ENCODE measurements at regions not wholly inside any gene's neighbourhood (a gene's known extent, or its start where the extent isn't known, plus 50 kb on each side); places are given as distances from the start of the nearest gene placed in this dataset.

GRCh38 chr14:83923842-83924241 is 1606.1 kb upstream of the FLRT2 start:
- intact Hi-C loops (cut with DNase I) = no loop called here
- Histone ChIP-seq H3K27me3 (replicated peaks; ENCODE audit: insufficient read depth) (no peaks in the 10 kb centered on the region), H3K9me3 (no peaks in the 10 kb centered on the region), H3K27ac (no peak overlapping the region), H3K36me3 (no peaks in the 10 kb centered on the region), H3K4me3 (no peak overlapping the region), H3K4me1 (replicated peaks) (no peaks in the 10 kb centered on the region)
- WGBS = 77% methylated on average over 4 of the region's 4 CpGs
- DNase-seq (ENCODE audit: low spot score) = no peak
- no peak for TF ChIP-seq CTCF (IDR thresholded peaks at IDR 0.05)
- TF ChIP-seq POLR2A (IDR thresholded peaks at IDR 0.05) = no peak
- no peak for TF ChIP-seq POLR2AphosphoS5 (IDR thresholded peaks at IDR 0.05)

GRCh38 chr14:83924259-83924658 is 1605.7 kb upstream of the FLRT2 start:
- no peak overlapping the region for H3K27ac ChIP-seq
- DNase-seq (ENCODE audit: low spot score) = no peak
- H3K4me3 ChIP-seq = no peak overlapping the region
- intact Hi-C loops (cut with DNase I) = no loop called here
- no peaks in the 10 kb centered on the region for H3K9me3 ChIP-seq
- H3K4me1 ChIP-seq (replicated peaks) = no peaks in the 10 kb centered on the region
- TF ChIP-seq CTCF (IDR thresholded peaks at IDR 0.05) = no peak
- TF ChIP-seq POLR2A (IDR thresholded peaks at IDR 0.05) = no peak
- no peak for TF ChIP-seq POLR2AphosphoS5 (IDR thresholded peaks at IDR 0.05)
- no peaks in the 10 kb centered on the region for H3K36me3 ChIP-seq
- 95% methylated on average over 3 of the region's 3 CpGs for WGBS
- no peaks in the 10 kb centered on the region for H3K27me3 ChIP-seq (replicated peaks; ENCODE audit: insufficient read depth)

GRCh38 chr14:83940253-83940652 is 1589.7 kb upstream of the FLRT2 start:
- WGBS = 77% methylated on average over 2 of the region's 2 CpGs
- no peak overlapping the region for H3K27ac ChIP-seq
- TF ChIP-seq POLR2A (IDR thresholded peaks at IDR 0.05) (no peak), POLR2AphosphoS5 (IDR thresholded peaks at IDR 0.05) (no peak), CTCF (IDR thresholded peaks at IDR 0.05) (no peak)
- H3K36me3 ChIP-seq = no peaks in the 10 kb centered on the region
- H3K4me3 ChIP-seq = no peak overlapping the region
- H3K27me3 ChIP-seq (replicated peaks; ENCODE audit: insufficient read depth) = no peaks in the 10 kb centered on the region
- intact Hi-C loops (cut with DNase I) = no loop called here
- no peaks in the 10 kb centered on the region for H3K4me1 ChIP-seq (replicated peaks)
- H3K9me3 ChIP-seq = no peaks in the 10 kb centered on the region
- DNase-seq (ENCODE audit: low spot score) = no peak

GRCh38 chr14:83958359-83958758 is 1571.6 kb upstream of the FLRT2 start:
- no peak for DNase-seq (ENCODE audit: low spot score)
- no peaks in the 10 kb centered on the region for H3K4me1 ChIP-seq (replicated peaks)
- H3K27ac ChIP-seq = no peak overlapping the region
- 83% methylated on average over 1 of the region's 1 CpG for whole genome bisulfite sequencing
- no peaks in the 10 kb centered on the region for H3K27me3 ChIP-seq (replicated peaks; ENCODE audit: insufficient read depth)
- intact Hi-C loops (cut with DNase I) = no loop called here
- TF ChIP-seq POLR2A (IDR thresholded peaks at IDR 0.05) = no peak
- no peak for TF ChIP-seq CTCF (IDR thresholded peaks at IDR 0.05)
- TF ChIP-seq POLR2AphosphoS5 (IDR thresholded peaks at IDR 0.05) = no peak
- no peaks in the 10 kb centered on the region for H3K36me3 ChIP-seq
- H3K9me3 ChIP-seq = no peaks in the 10 kb centered on the region
- H3K4me3 ChIP-seq = no peak overlapping the region

GRCh38 chr14:83960832-83961512 is 1569.0 kb upstream of the FLRT2 start:
- WGBS = 64% methylated on average over 2 of the region's 2 CpGs
- no peak overlapping the region for H3K27ac ChIP-seq
- no peaks in the 10 kb centered on the region for H3K4me1 ChIP-seq (replicated peaks)
- intact Hi-C loops (cut with DNase I) = no loop called here
- H3K4me3 ChIP-seq = no peak overlapping the region
- DNase-seq (ENCODE audit: low spot score) = no peak
- H3K27me3 ChIP-seq (replicated peaks; ENCODE audit: insufficient read depth) = no peaks in the 10 kb centered on the region
- no peaks in the 10 kb centered on the region for H3K9me3 ChIP-seq
- no peaks in the 10 kb centered on the region for H3K36me3 ChIP-seq
- no peak for TF ChIP-seq POLR2A (IDR thresholded peaks at IDR 0.05)
- TF ChIP-seq CTCF (IDR thresholded peaks at IDR 0.05) = no peak

All from prostate gland (tissue), 2 donors.